Natural killer cell (primary cell): ENCODE measurements at regions not wholly inside any gene's neighbourhood (a gene's known extent, or its start where the extent isn't known, plus 50 kb on each side); places are given as distances from the start of the nearest gene placed in this dataset.

Experiments used
- ATAC-seq, 3 donors: fragments of 150-1000 bp in 2 of 3; fragments of 200-7000 bp in 1 of 3; cut with Tn5 transposase; 1 replicate in 1 of 3; 2 replicates in 2 of 3; pipeline ENCODE4 v1.10.0; 2021; ENCODE audit warnings: mild to moderate bottlenecking in 2 of 3, moderate library complexity in 2 of 3
- DNase-seq, 2 donors: peaks; one replicate each; pipeline versions ENCODE4 v3.0.0 to v3.0.0-alpha.2; 2013 to 2021; ENCODE audit warnings: mixed read lengths in 1 of 2
- H3K27ac ChIP-seq: one replicate; pipeline ENCODE4 v1.5.1; 2013; ENCODE audit warnings: mild to moderate bottlenecking, low read length
- H3K27me3 ChIP-seq: one replicate; pipeline ENCODE4 v1.6.1; 2013; ENCODE audit warnings: low read length; ENCODE audit not compliant: control insufficient read depth, insufficient read depth
- H3K36me3 ChIP-seq: one replicate; pipeline ENCODE4 v1.6.1; 2013; ENCODE audit warnings: low read length; ENCODE audit not compliant: control insufficient read depth, insufficient read depth
- H3K4me1 ChIP-seq: one replicate; pipeline ENCODE4 v1.6.1; 2013; ENCODE audit warnings: low read length; ENCODE audit not compliant: control insufficient read depth, insufficient read depth
- H3K4me3 ChIP-seq: one replicate; pipeline ENCODE4 v1.5.1; 2013; ENCODE audit warnings: low read length
- H3K9me3 ChIP-seq: one replicate; pipeline ENCODE4 v1.6.1; 2013; ENCODE audit warnings: low read length; ENCODE audit not compliant: control insufficient read depth, insufficient read depth
- H3K27ac Mint-ChIP-seq, 2 donors: one replicate each; pipeline ENCODE4 v1.8.0; 2022; ENCODE audit warnings: mild to moderate bottlenecking in 2 of 2, mixed read lengths in 2 of 2, moderate library complexity in 1 of 2
- H3K27me3 Mint-ChIP-seq, 2 donors: one replicate each; pipeline ENCODE4 v1.8.0; 2022; ENCODE audit warnings: low read depth in 2 of 2, mixed read lengths in 2 of 2
- H3K36me3 Mint-ChIP-seq: one replicate; pipeline ENCODE4 v1.8.0; 2022; ENCODE audit warnings: mixed read lengths
- H3K4me1 Mint-ChIP-seq, 2 donors: one replicate each; pipeline ENCODE4 v1.8.0; 2022; ENCODE audit warnings: mixed read lengths in 2 of 2
- H3K4me3 Mint-ChIP-seq: one replicate; pipeline ENCODE4 v1.8.0; 2022; ENCODE audit warnings: mild to moderate bottlenecking, moderate library complexity, mixed read lengths
- H3K9me3 Mint-ChIP-seq, 2 donors: one replicate each; pipeline ENCODE4 v1.8.0; 2022; ENCODE audit warnings: mixed read lengths in 2 of 2
- CTCF ChIP-seq: fragments of 200-600 bp; IDR thresholded peaks from one replicate; pipeline ENCODE4 v1.8.0; 2022; ENCODE audit warnings: antibody characterized with exemption
- WGBS: methylation state at CpG from one replicate; pipeline ENCODE4 v1.1.7; 2013; ENCODE audit warnings: missing lambda C conversion rate; ENCODE audit not compliant: insufficient coverage; 5-methylcytosine and 5-hydroxymethylcytosine counted together
- intact Hi-C: fragments of 100-400 bp; cut with micrococcal nuclease; formaldehyde crosslinking; loops from one replicate; pipeline ENCODE4 v1.14.2; 2022

DNA sequence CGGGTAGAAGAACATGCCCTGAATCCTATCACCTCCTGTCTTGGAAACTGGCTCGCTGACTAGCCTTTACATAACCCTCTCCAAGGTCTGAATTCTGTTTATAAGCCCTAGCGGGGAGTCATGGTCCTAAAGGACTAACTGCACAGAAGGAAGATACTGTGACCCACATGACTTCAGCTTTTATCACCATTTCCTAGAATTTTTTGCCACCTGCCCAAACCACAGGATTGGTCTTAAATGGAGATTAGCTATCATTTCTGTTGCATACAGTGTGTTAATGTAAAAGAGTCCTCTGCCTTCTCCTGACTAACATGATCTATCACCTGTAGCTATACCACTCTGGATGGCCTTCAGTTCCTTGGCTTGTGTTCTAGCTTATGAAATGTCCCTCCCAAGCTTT, 319.2 kb downstream of the DUSP6 start:
- 89% methylated on average over 3 of the region's 3 CpGs for WGBS
- Mint-ChIP-seq H3K4me1 (peaks cover 0 to under 1% of the 10 kb centered on the region in 2 donors), H3K27me3 (peaks cover 0 to 9% of the 10 kb centered on the region in 2 donors), H3K27ac (no peak overlapping the region), H3K9me3 (no peaks in the 10 kb centered on the region), H3K4me3 (no peak overlapping the region), H3K36me3 (no peaks in the 10 kb centered on the region)
- Histone ChIP-seq H3K27ac (no peak overlapping the region), H3K9me3 (no peaks in the 10 kb centered on the region), H3K4me3 (no peak overlapping the region), H3K4me1 (no peaks in the 10 kb centered on the region), H3K36me3 (no peaks in the 10 kb centered on the region), H3K27me3 (no peaks in the 10 kb centered on the region)
- DNase-seq (no peak), ATAC-seq (no peak)
- intact Hi-C loops: no loop called here
- no peak for TF ChIP-seq CTCF

- H3K27me3 ChIP-seq: no peaks in the 10 kb centered on the region
- WGBS: 94% methylated on average over 2 of the region's 2 CpGs
- H3K4me3 ChIP-seq: no peak overlapping the region
- no peaks in the 10 kb centered on the region for H3K9me3 Mint-ChIP-seq
- H3K4me1 Mint-ChIP-seq: no peaks in the 10 kb centered on the region
- H3K9me3 ChIP-seq: no peaks in the 10 kb centered on the region
- H3K27ac ChIP-seq: no peak overlapping the region
- H3K27me3 Mint-ChIP-seq: peaks cover 0 to 9% of the 10 kb centered on the region in 2 donors
- H3K27ac Mint-ChIP-seq: no peak overlapping the region
- no peak overlapping the region for H3K4me3 Mint-ChIP-seq
- H3K4me1 ChIP-seq: no peaks in the 10 kb centered on the region
- ATAC-seq: no peak
- H3K36me3 ChIP-seq: no peaks in the 10 kb centered on the region
- no peak for DNase-seq
- no peaks in the 10 kb centered on the region for H3K36me3 Mint-ChIP-seq
- intact Hi-C loops: no loop called here
- no peak for TF ChIP-seq CTCF
Observed at GRCh38 chr12:89029961-89030360, 322.3 kb downstream of the DUSP6 start.

- peaks cover 2% of the 10 kb centered on the region for H3K4me1 ChIP-seq
- H3K27me3 ChIP-seq: no peaks in the 10 kb centered on the region
- Mint-ChIP-seq H3K9me3 (no peaks in the 10 kb centered on the region), H3K4me1 (no peaks in the 10 kb centered on the region), H3K4me3 (no peak overlapping the region), H3K27me3 (no peaks in the 10 kb centered on the region), H3K27ac (no peak overlapping the region), H3K36me3 (no peaks in the 10 kb centered on the region)
- H3K4me3 ChIP-seq: no peak overlapping the region
- TF ChIP-seq CTCF: no peak
- ATAC-seq (no peak), DNase-seq (no peak)
- intact Hi-C loops: no loop called here
- H3K36me3 ChIP-seq: no peaks in the 10 kb centered on the region
- 98% methylated on average over 3 of the region's 4 CpGs for WGBS
- H3K9me3 ChIP-seq: no peaks in the 10 kb centered on the region
- H3K27ac ChIP-seq: no peak overlapping the region
Observed at GRCh38 chr12:89024580-89024979, 327.7 kb downstream of the DUSP6 start.

DNA sequence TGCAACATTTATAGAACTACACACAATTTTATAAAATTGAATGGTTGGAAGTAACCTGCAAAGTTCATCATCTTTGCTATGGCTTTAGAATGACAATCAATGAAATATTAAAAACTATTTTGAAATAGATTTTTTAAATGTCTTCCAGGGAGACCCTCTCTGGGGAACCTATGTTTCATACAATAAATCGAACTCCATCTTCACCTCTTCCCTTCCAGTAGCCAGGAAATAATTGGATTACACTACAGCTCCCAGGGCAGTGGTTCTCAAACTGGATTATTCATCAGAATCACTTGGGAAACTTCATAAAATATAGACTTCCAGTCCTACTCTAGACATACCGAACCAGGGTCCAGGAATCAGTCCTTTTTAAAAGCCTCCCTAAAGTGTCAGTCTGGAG, 328.4 kb downstream of the DUSP6 start:
- ATAC-seq: no peak
- Mint-ChIP-seq H3K27me3 (no peaks in the 10 kb centered on the region), H3K9me3 (no peaks in the 10 kb centered on the region), H3K27ac (no peak overlapping the region), H3K4me3 (no peak overlapping the region), H3K36me3 (no peaks in the 10 kb centered on the region), H3K4me1 (no peaks in the 10 kb centered on the region)
- no peak for TF ChIP-seq CTCF
- 84% methylated on average over 2 of the region's 2 CpGs for WGBS
- H3K4me3 ChIP-seq: no peak overlapping the region
- peaks cover 4% of the 10 kb centered on the region for H3K4me1 ChIP-seq
- no peaks in the 10 kb centered on the region for H3K27me3 ChIP-seq
- H3K9me3 ChIP-seq: no peaks in the 10 kb centered on the region
- H3K27ac ChIP-seq: no peak overlapping the region
- intact Hi-C loops: no loop called here
- no peaks in the 10 kb centered on the region for H3K36me3 ChIP-seq
- DNase-seq: no peak
